ENCODE measurements at regions not wholly inside any gene's neighbourhood (a gene's known extent, or its start where the extent isn't known, plus 50 kb on each side); places are given as distances from the start of the nearest gene placed in this dataset.
A peak's percentile ranks its signal among the peaks of the same experiment; 100 is the strongest.

DNA sequence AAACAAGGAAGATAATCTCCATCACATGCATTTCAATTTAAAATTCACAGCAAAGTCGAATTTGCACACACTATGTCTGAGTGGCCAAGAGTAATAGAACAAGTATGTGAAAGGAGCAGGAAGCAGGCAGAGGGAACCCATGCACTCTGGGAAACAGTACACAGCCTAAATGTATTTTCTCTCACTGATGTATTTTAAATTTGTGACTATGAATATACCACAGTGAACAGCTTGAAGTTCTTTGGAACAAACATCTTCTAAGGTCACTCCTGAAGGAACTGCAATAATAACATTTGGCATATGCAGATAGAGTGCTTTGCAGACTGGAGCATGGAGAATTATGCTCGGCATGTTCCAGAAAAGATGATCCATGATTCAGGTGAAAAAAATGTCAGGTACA, 223.1 kb upstream of the PKN2 start:
- Histone ChIP-seq H3K27ac (no peak overlapping the region), H3K4me3 (no peak overlapping the region), H3K4me1 (peaks cover 0 to 13% (median 4%) of the 10 kb centered on the region in 6 donors), H3K9me3 (no peaks in the 10 kb centered on the region), H3K36me3 (no peaks in the 10 kb centered on the region), H3K27me3 (replicated peaks in 1 of 7) (peaks cover 0 to 59% (median 9%) of the 10 kb centered on the region in 7 donors)
- TF ChIP-seq POLR2AphosphoS5 (IDR thresholded peaks at IDR 0.05), result no peak
- TF ChIP-seq POLR2A (IDR thresholded peaks at IDR 0.05), result no peak
- TF ChIP-seq, protein P1, sequence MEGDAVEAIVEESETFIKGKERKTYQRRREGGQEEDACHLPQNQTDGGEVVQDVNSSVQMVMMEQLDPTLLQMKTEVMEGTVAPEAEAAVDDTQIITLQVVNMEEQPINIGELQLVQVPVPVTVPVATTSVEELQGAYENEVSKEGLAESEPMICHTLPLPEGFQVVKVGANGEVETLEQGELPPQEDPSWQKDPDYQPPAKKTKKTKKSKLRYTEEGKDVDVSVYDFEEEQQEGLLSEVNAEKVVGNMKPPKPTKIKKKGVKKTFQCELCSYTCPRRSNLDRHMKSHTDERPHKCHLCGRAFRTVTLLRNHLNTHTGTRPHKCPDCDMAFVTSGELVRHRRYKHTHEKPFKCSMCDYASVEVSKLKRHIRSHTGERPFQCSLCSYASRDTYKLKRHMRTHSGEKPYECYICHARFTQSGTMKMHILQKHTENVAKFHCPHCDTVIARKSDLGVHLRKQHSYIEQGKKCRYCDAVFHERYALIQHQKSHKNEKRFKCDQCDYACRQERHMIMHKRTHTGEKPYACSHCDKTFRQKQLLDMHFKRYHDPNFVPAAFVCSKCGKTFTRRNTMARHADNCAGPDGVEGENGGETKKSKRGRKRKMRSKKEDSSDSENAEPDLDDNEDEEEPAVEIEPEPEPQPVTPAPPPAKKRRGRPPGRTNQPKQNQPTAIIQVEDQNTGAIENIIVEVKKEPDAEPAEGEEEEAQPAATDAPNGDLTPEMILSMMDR (IDR thresholded peaks at IDR 0.05 in 8 of 11, conservative IDR thresholded peaks at IDR 0.05 in 3 of 11), result no peak
- intact Hi-C loops (cut with DNase I; ENCODE audit: low total_unique reads), result no loop called here
- 78 to 93% (median 79%) methylated on average over 2 of the region's 2 CpGs for WGBS, 5 donors
- DNase-seq, result no peak

DNA sequence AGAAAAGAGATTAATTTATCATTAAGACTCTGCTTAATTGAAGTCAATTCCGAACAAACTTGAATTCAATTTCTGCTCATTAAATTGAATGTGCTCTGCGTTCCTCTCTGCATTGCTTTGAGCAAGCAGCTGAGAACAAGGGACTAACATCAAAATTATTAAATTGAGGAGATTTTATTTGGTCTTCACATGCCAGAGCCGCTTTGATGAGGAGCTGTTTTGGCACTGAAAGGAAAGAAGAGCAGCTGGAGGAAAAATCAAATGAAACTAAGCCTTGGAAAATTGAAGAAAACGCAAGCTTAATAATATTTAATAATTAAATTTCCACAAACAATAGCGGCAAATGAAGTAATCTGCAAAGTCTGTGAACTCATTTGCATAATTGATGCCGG, 222.0 kb upstream of the PKN2 start:
- DNase-seq, result no peak
- 45 to 48% (median 47%) methylated on average over 6 of the region's 6 CpGs for WGBS, 5 donors
- H3K36me3 ChIP-seq, result no peaks in the 10 kb centered on the region
- intact Hi-C loops (cut with DNase I; ENCODE audit: low total_unique reads), result no loop called here
- no peak overlapping the region for H3K27ac ChIP-seq
- TF ChIP-seq POLR2AphosphoS5 (IDR thresholded peaks at IDR 0.05) (no peak), POLR2A (IDR thresholded peaks at IDR 0.05) (no peak)
- TF ChIP-seq, protein P1 (IDR thresholded peaks at IDR 0.05 in 8 of 11, conservative IDR thresholded peaks at IDR 0.05 in 3 of 11), result no peak
- H3K27me3 ChIP-seq (replicated peaks in 1 of 7), result peaks cover 0 to 59% (median 9%) of the 10 kb centered on the region in 7 donors
- H3K9me3 ChIP-seq, result peaks cover 0 to 6% (median 2%) of the 10 kb centered on the region in 8 donors
- H3K4me3 ChIP-seq, result peak overlapping the region in 2 of 8 donors; percentile 26 to 52
- peaks cover 0 to 13% (median 4%) of the 10 kb centered on the region in 6 donors for H3K4me1 ChIP-seq

DNA sequence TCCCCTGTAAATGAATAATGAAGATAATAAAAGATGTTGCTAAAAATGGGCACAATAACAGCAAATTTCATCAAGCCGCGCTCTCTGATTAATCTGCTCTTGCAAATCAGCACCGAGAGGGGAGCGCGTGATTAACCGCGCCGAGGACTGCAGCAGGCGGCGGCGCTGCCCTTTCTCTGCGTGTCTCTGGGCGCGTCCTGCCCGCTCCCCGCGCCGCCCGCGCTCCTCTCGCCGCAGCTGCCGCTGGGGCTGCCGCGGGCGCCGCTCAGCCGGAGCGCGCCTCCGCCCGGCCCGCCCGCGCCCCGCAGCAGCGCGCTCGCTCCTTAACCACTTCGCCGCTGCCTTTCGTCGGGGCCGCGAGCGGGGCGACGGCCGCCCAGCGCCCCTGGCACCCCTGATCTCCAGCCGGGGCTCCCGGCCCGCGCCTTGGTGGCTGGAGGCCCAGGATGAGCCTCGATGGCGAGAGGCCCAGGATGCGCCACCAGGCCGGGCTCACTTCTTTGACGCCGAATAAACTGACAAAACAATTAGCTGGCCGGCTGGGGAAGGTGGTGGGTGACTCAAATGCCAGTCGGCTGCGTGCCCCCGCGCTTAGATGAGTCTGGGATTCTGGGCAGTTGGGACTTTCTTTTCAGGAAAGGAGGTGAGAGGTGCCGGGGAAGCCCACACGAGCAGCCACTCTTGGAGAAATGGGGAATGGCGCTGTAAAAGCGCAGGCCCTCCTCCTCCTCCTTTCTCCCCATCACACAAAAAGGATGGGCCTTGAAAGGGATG, 221.4 kb upstream of the PKN2 start:
- no peak overlapping the region for H3K27ac ChIP-seq
- 8 to 16% (median 9%) methylated on average over 34 to 69 of the region's 69 CpGs for WGBS, 5 donors
- DNase-seq, result no peak
- intact Hi-C loops (cut with DNase I; ENCODE audit: low total_unique reads), result no loop called here
- H3K27me3 ChIP-seq (replicated peaks in 1 of 7), result peaks cover 0 to 59% (median 9%) of the 10 kb centered on the region in 7 donors
- peaks cover 0 to 13% (median 4%) of the 10 kb centered on the region in 6 donors for H3K4me1 ChIP-seq
- H3K9me3 ChIP-seq, result peaks cover 0 to 12% (median 5%) of the 10 kb centered on the region in 8 donors
- H3K36me3 ChIP-seq, result no peaks in the 10 kb centered on the region
- peak overlapping the region in 3 of 8 donors; percentile 18 to 52 (median 26) for H3K4me3 ChIP-seq
- TF ChIP-seq POLR2A (IDR thresholded peaks at IDR 0.05), result no peak
- TF ChIP-seq POLR2AphosphoS5 (IDR thresholded peaks at IDR 0.05), result no peak
- TF ChIP-seq, protein P1 (IDR thresholded peaks at IDR 0.05 in 8 of 11, conservative IDR thresholded peaks at IDR 0.05 in 3 of 11), result no peak

DNA sequence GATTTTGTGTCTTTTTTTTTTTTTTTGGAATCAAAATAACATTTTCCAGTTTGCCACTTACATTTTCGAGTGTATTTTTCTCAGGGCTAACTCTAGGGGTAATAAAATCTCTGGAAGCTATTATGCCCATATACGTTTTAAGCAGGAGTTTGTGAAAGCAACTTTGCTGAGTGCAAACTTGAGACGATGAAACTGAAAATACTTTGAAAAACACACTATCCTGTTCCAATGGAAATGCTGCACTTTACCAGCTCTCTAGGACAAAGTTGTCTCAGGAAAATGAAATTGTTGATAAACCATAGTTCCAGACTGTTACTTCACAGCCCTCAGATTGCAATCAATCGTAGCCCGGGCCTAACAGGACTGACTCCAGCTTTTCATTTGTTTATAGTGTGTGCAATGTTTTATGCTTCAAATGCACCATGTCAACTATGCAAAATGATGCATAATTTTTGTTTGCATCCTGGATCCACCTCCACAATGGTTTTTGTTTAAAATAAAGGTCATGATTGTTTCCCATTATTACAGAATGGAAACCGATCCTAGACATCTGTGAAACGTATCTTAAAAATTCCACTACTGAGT, 220.6 kb upstream of the PKN2 start:
- no peaks in the 10 kb centered on the region for H3K36me3 ChIP-seq
- TF ChIP-seq POLR2AphosphoS5 (IDR thresholded peaks at IDR 0.05) (no peak), POLR2A (IDR thresholded peaks at IDR 0.05) (no peak)
- TF ChIP-seq, protein P1 (IDR thresholded peaks at IDR 0.05 in 8 of 11, conservative IDR thresholded peaks at IDR 0.05 in 3 of 11), result no peak
- no peak overlapping the region for H3K4me3 ChIP-seq
- H3K27ac ChIP-seq, result no peak overlapping the region
- peaks cover 0 to 59% (median 9%) of the 10 kb centered on the region in 7 donors for H3K27me3 ChIP-seq (replicated peaks in 1 of 7)
- DNase-seq, result no peak
- WGBS, 5 donors, result 81 to 87% (median 85%) methylated on average over 7 of the region's 7 CpGs
- intact Hi-C loops (cut with DNase I; ENCODE audit: low total_unique reads), result no loop called here
- H3K4me1 ChIP-seq, result peaks cover 0 to 13% (median 4%) of the 10 kb centered on the region in 6 donors
- peaks cover 0 to 12% (median 5%) of the 10 kb centered on the region in 8 donors for H3K9me3 ChIP-seq
